HEK293T (cell line): ENCODE measurements at regions not wholly inside any gene's neighbourhood (a gene's known extent, or its start where the extent isn't known, plus 50 kb on each side); places are given as distances from the start of the nearest gene placed in this dataset.

Experiments
- ARNT ChIP-seq: fragments of 450-650 bp; IDR thresholded peaks from 2 replicates; pipeline ENCODE4 v1.6.1; 2017; ENCODE audit warnings: mild to moderate bottlenecking
- ELF4 ChIP-seq: fragments of 450-650 bp; IDR thresholded peaks from 2 replicates; pipeline ENCODE4 v1.6.1; 2017; ENCODE audit warnings: antibody characterized with exemption
- FOXM1 ChIP-seq: fragments of 450-650 bp; IDR thresholded peaks from 2 replicates; pipeline ENCODE4 v1.6.1; 2017; ENCODE audit warnings: mild to moderate bottlenecking, borderline replicate concordance
- LEF1 ChIP-seq: fragments of 450-650 bp; IDR thresholded peaks from 2 replicates; pipeline ENCODE4 v1.6.1; 2017; ENCODE audit warnings: mild to moderate bottlenecking, borderline replicate concordance
- SP1 ChIP-seq: fragments of 450-650 bp; IDR thresholded peaks from 2 replicates; pipeline ENCODE4 v1.6.1; 2017
- SUZ12 ChIP-seq: fragments of 450-650 bp; IDR thresholded peaks from 2 replicates; pipeline ENCODE4 v1.6.1; 2016; ENCODE audit warnings: mild to moderate bottlenecking
- TARDBP ChIP-seq: fragments of 450-650 bp; IDR thresholded peaks from 2 replicates; pipeline ENCODE4 v1.6.1; 2016
- TF ChIP-seq, protein P1 (sequence below): fragments of 450-650 bp; IDR thresholded peaks from 2 replicates; pipeline ENCODE4 v1.6.1; 2016

DNA sequence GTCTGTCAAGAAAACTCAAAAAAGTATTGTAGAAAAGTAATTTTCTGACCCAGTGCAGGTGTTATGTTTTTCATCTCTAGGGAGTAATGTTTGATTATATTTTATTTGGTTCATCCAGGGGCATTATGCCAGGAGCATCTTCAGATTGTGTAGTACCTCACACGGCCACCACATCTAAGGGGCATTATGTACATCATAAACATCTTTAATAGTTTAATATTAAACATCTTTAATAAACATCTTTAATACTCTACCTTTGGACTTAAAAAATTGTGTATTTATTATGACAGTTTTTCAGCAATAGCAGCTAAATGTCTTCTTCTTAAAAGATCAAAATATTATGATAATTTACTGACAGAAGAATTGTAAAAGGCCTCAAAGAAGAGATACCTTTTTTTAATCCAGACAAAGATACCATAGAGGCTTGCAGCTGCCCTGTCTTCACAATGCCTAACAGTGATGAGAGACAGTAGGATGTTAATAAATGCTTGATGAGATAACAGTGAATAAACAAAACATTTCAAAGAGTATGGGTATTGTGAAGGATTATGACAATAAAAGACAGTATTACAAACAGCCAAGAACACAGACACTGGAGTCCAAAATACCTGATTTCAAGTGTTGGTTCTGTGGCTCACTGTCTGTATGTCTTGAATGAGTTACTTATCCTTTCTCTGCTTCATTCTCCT is 240.9 kb upstream of the ADGRL2 start:
- no peak for TF ChIP-seq ELF4
- TF ChIP-seq ARNT = no peak
- TF ChIP-seq, protein P1, sequence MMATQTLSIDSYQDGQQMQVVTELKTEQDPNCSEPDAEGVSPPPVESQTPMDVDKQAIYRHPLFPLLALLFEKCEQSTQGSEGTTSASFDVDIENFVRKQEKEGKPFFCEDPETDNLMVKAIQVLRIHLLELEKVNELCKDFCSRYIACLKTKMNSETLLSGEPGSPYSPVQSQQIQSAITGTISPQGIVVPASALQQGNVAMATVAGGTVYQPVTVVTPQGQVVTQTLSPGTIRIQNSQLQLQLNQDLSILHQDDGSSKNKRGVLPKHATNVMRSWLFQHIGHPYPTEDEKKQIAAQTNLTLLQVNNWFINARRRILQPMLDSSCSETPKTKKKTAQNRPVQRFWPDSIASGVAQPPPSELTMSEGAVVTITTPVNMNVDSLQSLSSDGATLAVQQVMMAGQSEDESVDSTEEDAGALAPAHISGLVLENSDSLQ = no peak
- TF ChIP-seq SP1 = no peak
- no peak for TF ChIP-seq TARDBP
- no peak for TF ChIP-seq LEF1
- no peak for TF ChIP-seq FOXM1
- TF ChIP-seq SUZ12 = no peak
